Ishikawa (cell line): ENCODE measurements at regions not wholly inside any gene's neighbourhood (a gene's known extent, or its start where the extent isn't known, plus 50 kb on each side); places are given as distances from the start of the nearest gene placed in this dataset.
A peak's percentile ranks its signal among the peaks of the same experiment; 100 is the strongest.

Experiments
- CEBPB ChIP-seq: IDR thresholded peaks from 2 replicates; pipeline ENCODE4 v1.6.1; 2012
- CREB1 ChIP-seq: IDR thresholded peaks from 2 replicates; pipeline ENCODE4 v1.6.1; 2012; ENCODE audit warnings: low read depth
- EGR1 ChIP-seq: IDR thresholded peaks from 2 replicates; pipeline ENCODE4 v1.6.1; 2012
- EP300 ChIP-seq: IDR thresholded peaks from 2 replicates; pipeline ENCODE4 v1.6.1; 2012; ENCODE audit warnings: borderline replicate concordance
- FOXM1 ChIP-seq: IDR thresholded peaks from 2 replicates; pipeline ENCODE4 v1.6.1; 2012; ENCODE audit warnings: low read depth, borderline replicate concordance
- NFIC ChIP-seq: IDR thresholded peaks from 2 replicates; pipeline ENCODE4 v1.6.1; 2012
- RAD21 ChIP-seq: IDR thresholded peaks from 2 replicates; pipeline ENCODE4 v1.6.1; 2012; ENCODE audit warnings: low read depth
- REST ChIP-seq: IDR thresholded peaks from 2 replicates; pipeline ENCODE4 v1.6.1; 2012; ENCODE audit warnings: low read depth, mild to moderate bottlenecking
- TAF1 ChIP-seq: IDR thresholded peaks from 2 replicates; pipeline ENCODE4 v1.6.1; 2012; ENCODE audit warnings: low read depth, mild to moderate bottlenecking
- TCF12 ChIP-seq: IDR thresholded peaks from 2 replicates; pipeline ENCODE4 v1.6.1; 2012; ENCODE audit warnings: low read depth
- TEAD4 ChIP-seq: IDR thresholded peaks from 2 replicates; pipeline ENCODE4 v1.6.1; 2012
- YY1 ChIP-seq: IDR thresholded peaks from 2 replicates; pipeline ENCODE4 v1.6.1; 2012; ENCODE audit warnings: low read depth
- TF ChIP-seq, protein P1 (sequence below): IDR thresholded peaks from 2 replicates; pipeline ENCODE4 v1.6.1; 2012
- TF ChIP-seq, protein P2 (sequence below): IDR thresholded peaks from 2 replicates; pipeline ENCODE4 v1.6.1; 2012

DNA sequence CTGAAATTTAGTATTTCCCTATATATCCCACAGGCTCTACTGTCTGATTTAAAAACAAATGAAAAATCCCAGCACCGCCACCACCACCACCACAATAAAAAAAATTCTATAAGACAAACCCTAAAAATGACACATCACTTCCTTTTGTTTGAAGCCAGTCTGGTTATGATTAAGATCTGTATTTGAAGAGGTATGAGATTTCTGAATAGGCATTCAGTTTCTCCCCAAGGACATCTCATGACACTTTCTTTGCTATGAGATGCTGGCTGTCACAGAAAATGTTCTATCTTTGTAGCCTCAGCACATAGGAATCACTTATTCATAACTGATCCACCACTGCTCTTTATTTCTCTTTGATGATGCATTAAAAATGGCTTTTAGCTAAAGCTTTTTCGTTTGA lies 1071.0 kb downstream of the SLC6A15 start:
- no peak for TF ChIP-seq TCF12
- no peak for TF ChIP-seq RAD21
- TF ChIP-seq FOXM1: no peak
- TF ChIP-seq, protein P1, sequence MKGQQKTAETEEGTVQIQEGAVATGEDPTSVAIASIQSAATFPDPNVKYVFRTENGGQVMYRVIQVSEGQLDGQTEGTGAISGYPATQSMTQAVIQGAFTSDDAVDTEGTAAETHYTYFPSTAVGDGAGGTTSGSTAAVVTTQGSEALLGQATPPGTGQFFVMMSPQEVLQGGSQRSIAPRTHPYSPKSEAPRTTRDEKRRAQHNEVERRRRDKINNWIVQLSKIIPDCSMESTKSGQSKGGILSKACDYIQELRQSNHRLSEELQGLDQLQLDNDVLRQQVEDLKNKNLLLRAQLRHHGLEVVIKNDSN: no peak

- TF ChIP-seq, protein P1: no peak
- TF ChIP-seq EGR1 (no peak), YY1 (no peak), TCF12 (no peak), NFIC (no peak), TEAD4 (no peak), CREB1 (no peak), RAD21 (no peak)
Observed at GRCh38 chr12:83827860-83828259, 1084.7 kb downstream of the SLC6A15 start.

DNA sequence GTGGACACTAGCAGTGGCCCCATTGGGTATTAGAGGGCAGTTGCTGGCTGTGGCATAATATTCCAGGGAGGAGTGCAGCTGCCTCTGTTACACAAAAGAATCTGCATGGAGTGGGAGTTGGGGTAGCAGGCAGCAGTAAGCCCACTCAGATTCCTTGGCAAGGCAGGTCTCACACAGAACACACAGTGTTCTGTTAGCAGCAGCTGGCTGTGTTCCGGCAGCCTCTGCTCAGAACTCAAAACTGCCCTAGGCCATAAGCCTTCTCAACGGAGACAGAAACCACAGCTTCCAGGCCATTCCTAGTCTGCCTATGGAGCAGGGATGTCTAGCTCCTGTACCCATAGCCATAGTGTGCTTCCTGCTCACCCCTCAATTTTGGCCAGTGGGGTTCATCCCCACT lies 1085.4 kb downstream of the SLC6A15 start:
- no peak for TF ChIP-seq FOXM1

DNA sequence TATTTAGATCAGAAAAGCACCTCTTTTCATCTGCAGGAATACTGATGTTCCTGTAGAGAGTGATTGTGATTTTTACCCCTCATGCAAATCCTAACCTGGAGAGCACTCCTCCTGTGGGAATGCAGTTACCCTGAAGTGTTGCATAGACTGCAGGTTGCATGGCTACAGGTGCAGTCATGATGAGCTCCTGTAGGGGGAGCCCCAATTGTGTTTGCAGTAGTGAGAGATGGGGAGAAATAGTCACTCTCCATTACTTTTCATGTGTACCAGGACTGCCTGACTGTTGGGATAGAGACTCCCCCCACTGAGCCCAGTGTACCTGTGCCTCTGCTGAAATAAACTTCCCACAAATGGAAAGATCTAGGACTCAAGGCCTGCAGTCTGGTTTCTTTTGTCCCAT lies 1086.5 kb downstream of the SLC6A15 start:
- peak; percentile 68 for TF ChIP-seq RAD21
- no peak for TF ChIP-seq TAF1

GRCh38 chr12:83823386-83824045 lies 1089.1 kb downstream of the SLC6A15 start:
- no peak for TF ChIP-seq EGR1
- no peak for TF ChIP-seq FOXM1
- peak; percentile 75 for TF ChIP-seq RAD21
- no peak for TF ChIP-seq REST
- no peak for TF ChIP-seq YY1

DNA sequence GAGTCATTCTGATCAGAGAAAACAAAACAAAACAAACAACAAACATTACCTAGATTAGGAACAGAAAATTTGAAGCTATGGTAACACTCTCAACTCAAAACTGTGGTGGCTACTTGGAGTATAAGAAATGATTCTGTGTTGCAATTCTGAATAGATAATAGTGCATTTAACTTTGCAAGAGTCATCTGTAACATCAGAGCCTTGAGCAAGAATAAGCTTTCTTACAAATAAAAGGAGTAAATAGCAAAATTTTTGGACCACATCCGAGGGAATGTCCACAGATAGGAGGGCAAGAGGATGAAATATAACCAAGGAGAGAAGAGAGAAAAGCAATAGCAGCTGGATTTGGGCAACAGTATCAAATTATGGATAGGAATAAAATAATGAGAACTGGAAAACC lies 1090.6 kb downstream of the SLC6A15 start:
- TF ChIP-seq TCF12 (no peak), FOXM1 (no peak), CREB1 (no peak), NFIC (no peak), TEAD4 (no peak), EP300 (no peak), RAD21 (no peak), CEBPB (no peak), YY1 (no peak), EGR1 (no peak)
- TF ChIP-seq, protein P1: no peak
- TF ChIP-seq, protein P2, sequence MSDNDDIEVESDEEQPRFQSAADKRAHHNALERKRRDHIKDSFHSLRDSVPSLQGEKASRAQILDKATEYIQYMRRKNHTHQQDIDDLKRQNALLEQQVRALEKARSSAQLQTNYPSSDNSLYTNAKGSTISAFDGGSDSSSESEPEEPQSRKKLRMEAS: no peak

DNA sequence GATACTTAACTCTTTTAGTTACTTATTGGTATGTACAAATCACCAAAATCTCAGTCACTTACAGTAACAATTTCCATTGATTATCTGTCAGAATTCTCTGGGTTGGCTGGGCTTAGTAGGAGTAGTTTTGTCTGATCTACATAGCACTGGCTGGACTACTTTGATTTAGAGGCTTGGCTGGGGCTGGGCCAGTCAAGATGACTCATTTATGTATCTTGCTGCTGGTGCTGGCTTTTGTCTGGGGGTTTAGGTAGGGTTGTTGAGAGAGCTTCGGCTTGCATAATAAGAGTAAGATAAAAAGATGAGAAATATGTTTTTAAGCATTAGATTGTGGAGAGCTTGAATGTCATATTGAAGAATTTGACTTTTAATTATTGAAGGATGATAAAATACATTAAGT lies 1093.7 kb downstream of the SLC6A15 start:
- TF ChIP-seq EGR1 (no peak), RAD21 (no peak), REST (no peak), TCF12 (no peak), TEAD4 (no peak), EP300 (no peak), YY1 (no peak)
- TF ChIP-seq, protein P2: no peak
- TF ChIP-seq, protein P1: no peak
